Heart left ventricle (tissue), 16 donors: ENCODE measurements at regions not wholly inside any gene's neighbourhood (a gene's known extent, or its start where the extent isn't known, plus 50 kb on each side); places are given as distances from the start of the nearest gene placed in this dataset.

Source experiments
- ATAC-seq, 4 donors: fragments of 200-7000 bp; cut with Tn5 transposase; one replicate each; pipeline ENCODE4 v1.9.1; 2020 to 2022; ENCODE audit warnings: moderate library complexity in 4 of 4, mild to moderate bottlenecking in 3 of 4, moderate number of reproducible peaks in 1 of 4
- DNase-seq, 5 donors: peaks; one replicate each; pipeline ENCODE4 v3.0.0-alpha.2; 2020
- H3K27ac ChIP-seq, 12 donors: fragments of 200-600 bp; sonication (generic) in 4 of 12; one replicate each; pipeline versions ENCODE4 v1.5.0 to v1.8.0; 2016 to 2022; ENCODE audit warnings: mild to moderate bottlenecking in 2 of 12
- H3K27me3 ChIP-seq, 9 donors: fragments of 200-600 bp; sonication (generic) in 2 of 9; one replicate each; pipeline versions ENCODE4 v1.5.1 to v1.8.0; 2016 to 2022; ENCODE audit warnings: mild to moderate bottlenecking in 3 of 9
- H3K36me3 ChIP-seq, 9 donors: fragments of 200-600 bp; sonication (generic) in 2 of 9; one replicate each; pipeline versions ENCODE4 v1.5.0 to v1.8.0; 2018 to 2022; ENCODE audit warnings: mild to moderate bottlenecking in 2 of 9
- H3K4me1 ChIP-seq, 12 donors: fragments of 200-600 bp; sonication (generic) in 4 of 12; one replicate each; pipeline versions ENCODE4 v1.5.0 to v1.8.0; 2016 to 2022; ENCODE audit warnings: mild to moderate bottlenecking in 3 of 12
- H3K4me3 ChIP-seq, 12 donors: fragments of 200-600 bp; sonication (generic) in 4 of 12; one replicate each; pipeline versions ENCODE4 v1.5.0 to v1.8.0; 2017 to 2022; ENCODE audit warnings: mild to moderate bottlenecking in 9 of 12, moderate library complexity in 4 of 12
- H3K9me3 ChIP-seq, 12 donors: fragments of 200-600 bp; sonication (generic) in 4 of 12; one replicate each; pipeline versions ENCODE4 v1.5.0 to v1.8.0; 2016 to 2022; ENCODE audit warnings: mild to moderate bottlenecking in 1 of 12
- POLR2A ChIP-seq, 2 donors: fragments of 450-650 bp; IDR thresholded peaks; one replicate each; pipeline ENCODE4 v1.6.1; 2017; ENCODE audit warnings: antibody characterized with exemption in 2 of 2, mild to moderate bottlenecking in 2 of 2, moderate library complexity in 2 of 2
- WGBS, 4 donors: extraction: QIAGEN DNeasy Blood & Tissue Kit in 2 of 4; methylation state at CpG; one replicate each; pipeline versions ENCODE4 v1.1.5 to v1.1.7; 2013 to 2018; 5-methylcytosine and 5-hydroxymethylcytosine counted together
- intact Hi-C, 10 donors: fragments of 100-400 bp; cut with DNase I; formaldehyde crosslinking; loops; one replicate each; pipeline versions ENCODE4 v1.11.1 to v1.14.2; 2022
- TF ChIP-seq, protein P1 (sequence below), 12 donors: fragments of 200-600 bp; sonication (generic) in 4 of 12; IDR thresholded peaks; one replicate each; pipeline versions ENCODE4 v1.5.0 to v1.8.0; 2018 to 2022; ENCODE audit warnings: antibody characterized with exemption in 12 of 12, mild to moderate bottlenecking in 5 of 12
- donor health status: ischemic (EF 13 %, LVEDD 7.1; RV severe dilation, severe dysfunction).
- donor health status: healthy with polysubstance abuse.
- donor health status: DM: no; HTN: yes; CAD: no.
- donor health status: DM: no; HTN: no; CAD: no.
- donor health status: ischemic (EF 25% LVEDD 6.9; RV normal size, moderate dysfunction).
- donor health status: ischemic (EF 25% LVEDD 5.7; RV mildly dilated, moderate dysfunction).
- donor health status: healthy.
- donor health status: DM: yes; HTN: yes; CAD: no.
- donor health status: ischemic (EF 35%, LVEDD 5.7; RV mildly dilated, moderate dysfunction).
- donor health status: nonischemic (EF 11% LVEDD 7.7; RV severe dilation, severe dysfunction).
- donor health status: DM: yes; HTN: yes; CAD: no.
- donor health status: PGD.
- donor health status: ischemic (EF 29% LVEDD 5.4; RV normal size, mild dysfunction).
- donor health status: nonischemic (EF 23%, LVEDD 6.1; RV moderate dilation, normal function).

DNA sequence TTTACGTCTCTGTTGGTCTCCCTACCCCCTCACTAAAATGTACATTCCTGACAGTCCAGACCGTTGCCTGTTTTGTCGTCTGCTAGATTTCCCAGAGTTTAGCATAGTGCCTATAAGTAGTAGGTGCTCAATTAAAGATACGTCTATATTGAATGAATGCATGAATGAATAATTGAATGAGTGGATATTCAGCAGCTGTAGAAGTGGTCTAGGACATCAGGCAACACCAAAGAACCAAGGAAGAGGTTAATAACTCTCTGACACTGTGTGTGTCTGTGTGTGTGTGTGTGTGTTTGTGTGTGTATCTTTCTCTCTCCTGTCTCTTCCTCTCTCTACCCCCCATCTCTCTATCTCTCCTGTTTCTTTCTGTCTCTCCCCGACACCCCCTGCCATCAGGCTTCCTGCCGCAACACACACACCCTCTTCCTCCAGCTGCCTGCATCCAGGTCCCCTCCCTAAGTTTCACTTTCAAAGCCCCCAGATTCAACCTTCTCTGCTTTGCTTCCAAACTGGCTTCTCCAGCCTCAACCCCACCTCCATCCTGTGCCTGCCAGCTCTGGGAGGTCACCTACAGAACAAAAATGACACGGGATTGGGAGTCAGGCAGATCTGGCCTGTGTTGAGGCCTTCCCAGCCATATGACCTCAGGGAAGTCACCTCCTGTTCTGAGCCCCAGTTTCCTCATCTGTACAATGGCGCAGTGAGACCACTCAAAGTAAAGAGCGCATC lies 119.9 kb upstream of the NCOR2 start:
- peak overlapping the region; percentile 2 to 90 (median 68) for H3K27ac ChIP-seq
- DNase-seq (no peak), ATAC-seq (peak in 2 of 4 donors; percentile 5 to 58)
- peaks cover 0 to 15% (median 5%) of the 10 kb centered on the region in 12 donors for H3K9me3 ChIP-seq
- no peaks in the 10 kb centered on the region for H3K36me3 ChIP-seq
- no peak overlapping the region for H3K4me3 ChIP-seq
- WGBS, 4 donors: 63 to 75% (median 67%) methylated on average over 9 of the region's 9 CpGs
- TF ChIP-seq, protein P1, sequence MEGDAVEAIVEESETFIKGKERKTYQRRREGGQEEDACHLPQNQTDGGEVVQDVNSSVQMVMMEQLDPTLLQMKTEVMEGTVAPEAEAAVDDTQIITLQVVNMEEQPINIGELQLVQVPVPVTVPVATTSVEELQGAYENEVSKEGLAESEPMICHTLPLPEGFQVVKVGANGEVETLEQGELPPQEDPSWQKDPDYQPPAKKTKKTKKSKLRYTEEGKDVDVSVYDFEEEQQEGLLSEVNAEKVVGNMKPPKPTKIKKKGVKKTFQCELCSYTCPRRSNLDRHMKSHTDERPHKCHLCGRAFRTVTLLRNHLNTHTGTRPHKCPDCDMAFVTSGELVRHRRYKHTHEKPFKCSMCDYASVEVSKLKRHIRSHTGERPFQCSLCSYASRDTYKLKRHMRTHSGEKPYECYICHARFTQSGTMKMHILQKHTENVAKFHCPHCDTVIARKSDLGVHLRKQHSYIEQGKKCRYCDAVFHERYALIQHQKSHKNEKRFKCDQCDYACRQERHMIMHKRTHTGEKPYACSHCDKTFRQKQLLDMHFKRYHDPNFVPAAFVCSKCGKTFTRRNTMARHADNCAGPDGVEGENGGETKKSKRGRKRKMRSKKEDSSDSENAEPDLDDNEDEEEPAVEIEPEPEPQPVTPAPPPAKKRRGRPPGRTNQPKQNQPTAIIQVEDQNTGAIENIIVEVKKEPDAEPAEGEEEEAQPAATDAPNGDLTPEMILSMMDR (IDR thresholded peaks at IDR 0.05): no peak
- TF ChIP-seq POLR2A (IDR thresholded peaks at IDR 0.05): no peak
- no peaks in the 10 kb centered on the region for H3K27me3 ChIP-seq
- H3K4me1 ChIP-seq: peaks cover 10 to 69% (median 46%) of the 10 kb centered on the region in 12 donors
- intact Hi-C loops: loop anchor here in 7 of 10 donors (1.0 to 10.0 kb wide), 8 partner anchors 40 to 173 kb away; partner anchors contain the start of gene NCOR2 (in 5 of the 7)

DNA sequence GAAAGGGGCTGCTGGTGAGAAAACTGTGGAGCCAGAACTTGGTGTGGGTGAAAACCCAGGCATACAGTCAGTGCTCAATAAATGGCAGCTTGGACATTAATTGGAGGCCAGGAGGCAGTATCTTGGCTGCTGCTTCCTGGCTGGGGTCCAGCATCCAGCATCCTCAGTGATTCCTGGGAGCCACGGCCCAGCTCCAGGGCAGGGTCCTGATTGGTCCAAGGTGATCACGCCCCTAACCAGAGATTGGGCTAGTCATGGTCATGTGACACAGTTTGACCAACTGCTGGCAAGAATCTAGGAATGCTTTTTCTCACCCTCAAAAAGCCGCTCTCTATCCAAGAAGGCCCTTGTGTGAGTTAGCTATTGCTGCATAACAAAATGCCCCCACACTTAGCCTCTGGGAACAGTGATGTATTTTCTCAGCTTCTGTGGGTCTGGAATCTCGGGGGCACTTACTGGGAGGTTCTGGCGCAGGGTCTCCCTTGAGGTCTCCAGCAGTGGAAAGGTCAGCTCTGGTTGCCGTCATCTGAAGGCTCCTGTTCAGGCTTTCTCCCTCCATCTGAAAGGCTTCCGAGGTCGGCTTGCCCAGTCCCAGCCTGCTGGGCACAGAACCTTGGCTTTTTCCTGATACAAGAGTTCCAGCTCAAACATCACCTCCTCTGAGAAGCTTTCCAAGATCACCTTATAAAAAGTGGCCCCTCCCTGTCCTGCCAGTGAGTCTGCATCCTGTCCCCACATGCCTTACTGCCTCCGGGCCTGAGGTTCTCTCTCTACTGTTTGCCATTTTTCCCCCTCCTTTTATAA lies 119.2 kb upstream of the NCOR2 start:
- DNase-seq (no peak), ATAC-seq (no peak)
- H3K9me3 ChIP-seq: peaks cover 0 to 7% (median 0%) of the 10 kb centered on the region in 12 donors
- no peaks in the 10 kb centered on the region for H3K36me3 ChIP-seq
- H3K27ac ChIP-seq: peak overlapping the region in 10 of 12 donors; percentile 67 to 90 (median 80)
- H3K27me3 ChIP-seq: no peaks in the 10 kb centered on the region
- no peak for TF ChIP-seq POLR2A (IDR thresholded peaks at IDR 0.05)
- TF ChIP-seq, protein P1 (IDR thresholded peaks at IDR 0.05): no peak
- H3K4me3 ChIP-seq: no peak overlapping the region
- 77 to 91% (median 83%) methylated on average over 6 to 9 of the region's 9 CpGs for WGBS, 4 donors
- intact Hi-C loops: loop anchor here in 7 of 10 donors (1.0 to 10.0 kb wide), 8 partner anchors 41 to 172 kb away; partner anchors contain the start of gene NCOR2 (in 5 of the 7)
- peaks cover 14 to 76% (median 54%) of the 10 kb centered on the region in 12 donors for H3K4me1 ChIP-seq

DNA sequence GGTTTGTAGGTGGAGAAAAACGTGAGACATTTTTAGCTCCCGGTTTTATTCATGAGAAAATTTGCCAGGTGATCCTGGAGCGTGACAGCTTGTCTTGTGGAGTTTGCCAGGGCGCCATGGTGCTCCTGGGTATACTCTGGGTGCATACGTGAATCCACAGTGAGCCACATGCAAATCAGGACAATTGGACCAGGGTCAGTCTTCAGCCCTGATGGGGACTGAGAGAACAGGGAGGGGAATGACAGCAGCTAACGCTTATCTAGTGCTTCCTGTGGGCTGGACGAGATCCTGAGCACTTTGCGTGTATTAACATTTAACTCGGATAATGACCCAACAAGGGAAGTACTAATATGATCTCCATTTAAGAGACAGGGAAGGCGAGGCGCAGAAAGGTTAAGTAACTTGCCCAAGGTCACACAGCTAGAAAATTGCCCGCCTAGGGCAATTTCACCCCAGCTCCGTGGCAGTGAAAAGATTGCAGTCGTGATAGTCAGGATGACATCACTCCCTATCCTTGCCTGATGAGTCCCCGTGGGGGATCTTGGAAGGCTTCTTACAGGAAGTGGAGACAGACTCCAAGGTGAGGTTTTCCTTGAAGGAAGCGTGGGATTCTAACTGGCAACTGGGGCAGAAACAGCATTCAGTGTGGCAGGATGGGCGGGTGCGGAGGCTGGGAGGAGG lies 118.4 kb upstream of the NCOR2 start:
- ATAC-seq: peak in 2 of 4 donors; percentile 4 to 13
- H3K4me1 ChIP-seq: peaks cover 16 to 84% (median 59%) of the 10 kb centered on the region in 12 donors
- no peaks in the 10 kb centered on the region for H3K36me3 ChIP-seq

More for the DNA sequence above, 118.4 kb upstream of the NCOR2 start:
- Histone ChIP-seq H3K27me3 (no peaks in the 10 kb centered on the region), H3K9me3 (peaks cover 0 to 4% (median 0%) of the 10 kb centered on the region in 12 donors), H3K4me3 (peak overlapping the region in 5 of 12 donors; percentile 3 to 25 (median 16)), H3K27ac (peak overlapping the region; percentile 67 to 90 (median 79))
- 32 to 42% (median 38%) methylated on average over 18 of the region's 18 CpGs for WGBS, 4 donors
- no peak for DNase-seq
- intact Hi-C loops: loop anchor here in 7 of 10 donors (2.0 to 10.0 kb wide), 7 partner anchors 41 to 171 kb away; partner anchors contain the start of gene NCOR2 (in 5 of the 7)
- TF ChIP-seq, protein P1 (IDR thresholded peaks at IDR 0.05): no peak
- TF ChIP-seq POLR2A (IDR thresholded peaks at IDR 0.05): no peak
